Ascending aorta (tissue), 2 donors: ENCODE measurements at regions not wholly inside any gene's neighbourhood (a gene's known extent, or its start where the extent isn't known, plus 50 kb on each side); places are given as distances from the start of the nearest gene placed in this dataset.
A peak's percentile ranks its signal among the peaks of the same experiment; 100 is the strongest.
"Not testable (repeated sequence)": the region's sequence is repeated elsewhere in the genome, so short reads cannot be mapped to it uniquely, and the experiment has no call there.

Source experiments
- DNase-seq, 2 donors: peaks; one replicate each; pipeline ENCODE4 v3.0.0-alpha.2; 2019; ENCODE audit warnings: low spot score in 2 of 2
- H3K27ac ChIP-seq, 2 donors: fragments of 200-600 bp; sonication (generic); one replicate each; pipeline ENCODE4 v1.5.1; 2016 to 2017; ENCODE audit warnings: mild to moderate bottlenecking in 1 of 2
- H3K27me3 ChIP-seq: fragments of 200-600 bp; sonication (generic); one replicate; pipeline ENCODE4 v1.5.1; 2017
- H3K36me3 ChIP-seq, 2 donors: fragments of 200-600 bp; sonication (generic); one replicate each; pipeline ENCODE4 v1.5.1; 2016
- H3K4me1 ChIP-seq, 2 donors: fragments of 200-600 bp; sonication (generic); one replicate each; pipeline ENCODE4 v1.5.1; 2016 to 2017; ENCODE audit warnings: mild to moderate bottlenecking in 1 of 2
- H3K4me3 ChIP-seq, 2 donors: fragments of 200-600 bp; sonication (generic); one replicate each; pipeline ENCODE4 v1.5.1; 2016 to 2017; ENCODE audit warnings: mild to moderate bottlenecking in 1 of 2
- H3K9me3 ChIP-seq, 2 donors: fragments of 200-600 bp; sonication (generic); one replicate each; pipeline ENCODE4 v1.5.1; 2016
- intact Hi-C: fragments of 100-400 bp; cut with DNase I; formaldehyde crosslinking; loops from one replicate; pipeline ENCODE4 v1.15.1; 2023
- TF ChIP-seq, protein P1 (sequence below), 3 experiments: fragments of 200-600 bp in 2 of 3; fragments of 450-650 bp in 1 of 3; sonication (generic) in 2 of 3; IDR thresholded peaks; one replicate each; pipeline ENCODE4 v1.5.1; 2016 to 2019; ENCODE audit warnings: antibody characterized with exemption in 3 of 3, mild to moderate bottlenecking in 1 of 3, moderate library complexity in 1 of 3

DNA sequence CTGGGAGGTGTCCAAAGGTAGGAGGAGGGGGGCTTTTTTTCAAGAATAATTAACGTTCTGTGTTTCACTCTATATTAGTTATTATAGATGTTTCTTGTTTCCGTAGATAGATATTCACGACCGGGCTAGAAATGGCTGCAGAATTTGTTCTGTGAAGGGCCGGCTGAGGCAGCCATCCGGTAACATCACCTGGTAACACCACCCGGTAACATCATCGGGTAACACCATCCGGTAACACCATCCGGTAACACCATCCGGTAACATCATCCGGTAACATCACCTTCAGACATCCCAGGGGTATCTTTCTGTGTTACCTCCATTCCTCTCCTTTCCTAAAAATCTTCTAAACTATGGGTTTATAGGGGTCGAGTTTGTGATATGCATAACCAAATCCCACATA, 1336.7 kb upstream of the TMEM132C start:
- H3K27ac ChIP-seq = no peak overlapping the region
- no peaks in the 10 kb centered on the region for H3K9me3 ChIP-seq
- intact Hi-C loops = no loop called here
- TF ChIP-seq, protein P1, sequence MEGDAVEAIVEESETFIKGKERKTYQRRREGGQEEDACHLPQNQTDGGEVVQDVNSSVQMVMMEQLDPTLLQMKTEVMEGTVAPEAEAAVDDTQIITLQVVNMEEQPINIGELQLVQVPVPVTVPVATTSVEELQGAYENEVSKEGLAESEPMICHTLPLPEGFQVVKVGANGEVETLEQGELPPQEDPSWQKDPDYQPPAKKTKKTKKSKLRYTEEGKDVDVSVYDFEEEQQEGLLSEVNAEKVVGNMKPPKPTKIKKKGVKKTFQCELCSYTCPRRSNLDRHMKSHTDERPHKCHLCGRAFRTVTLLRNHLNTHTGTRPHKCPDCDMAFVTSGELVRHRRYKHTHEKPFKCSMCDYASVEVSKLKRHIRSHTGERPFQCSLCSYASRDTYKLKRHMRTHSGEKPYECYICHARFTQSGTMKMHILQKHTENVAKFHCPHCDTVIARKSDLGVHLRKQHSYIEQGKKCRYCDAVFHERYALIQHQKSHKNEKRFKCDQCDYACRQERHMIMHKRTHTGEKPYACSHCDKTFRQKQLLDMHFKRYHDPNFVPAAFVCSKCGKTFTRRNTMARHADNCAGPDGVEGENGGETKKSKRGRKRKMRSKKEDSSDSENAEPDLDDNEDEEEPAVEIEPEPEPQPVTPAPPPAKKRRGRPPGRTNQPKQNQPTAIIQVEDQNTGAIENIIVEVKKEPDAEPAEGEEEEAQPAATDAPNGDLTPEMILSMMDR (IDR thresholded peaks at IDR 0.05) = no peak
- H3K4me3 ChIP-seq = no peak overlapping the region
- DNase-seq = no peak
- no peaks in the 10 kb centered on the region for H3K27me3 ChIP-seq
- no peaks in the 10 kb centered on the region for H3K36me3 ChIP-seq
- H3K4me1 ChIP-seq = no peaks in the 10 kb centered on the region

DNA sequence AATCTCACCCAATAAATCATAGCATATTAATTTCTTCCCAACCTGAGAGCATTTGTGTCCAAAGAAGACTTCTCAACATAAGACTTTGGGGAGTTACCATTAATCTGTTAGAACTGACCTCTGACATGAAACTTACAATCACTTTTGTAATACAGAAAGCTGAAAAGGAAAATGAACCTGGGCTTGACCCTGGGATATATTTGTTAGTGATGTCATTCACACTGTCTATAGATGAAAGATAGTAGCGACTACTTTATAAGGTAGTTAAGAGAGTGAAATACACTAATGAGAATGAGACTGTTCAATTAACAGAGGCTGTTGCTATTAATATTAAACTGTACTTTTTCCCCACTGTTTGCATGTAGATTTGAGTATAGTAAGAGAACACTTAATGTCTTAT, 1334.8 kb upstream of the TMEM132C start:
- TF ChIP-seq, protein P1 (IDR thresholded peaks at IDR 0.05) = no peak
- no peak overlapping the region for H3K27ac ChIP-seq
- intact Hi-C loops = no loop called here
- no peaks in the 10 kb centered on the region for H3K27me3 ChIP-seq
- no peaks in the 10 kb centered on the region for H3K9me3 ChIP-seq
- H3K4me1 ChIP-seq = no peaks in the 10 kb centered on the region
- H3K36me3 ChIP-seq = no peaks in the 10 kb centered on the region
- DNase-seq = no peak
- no peak overlapping the region for H3K4me3 ChIP-seq

DNA sequence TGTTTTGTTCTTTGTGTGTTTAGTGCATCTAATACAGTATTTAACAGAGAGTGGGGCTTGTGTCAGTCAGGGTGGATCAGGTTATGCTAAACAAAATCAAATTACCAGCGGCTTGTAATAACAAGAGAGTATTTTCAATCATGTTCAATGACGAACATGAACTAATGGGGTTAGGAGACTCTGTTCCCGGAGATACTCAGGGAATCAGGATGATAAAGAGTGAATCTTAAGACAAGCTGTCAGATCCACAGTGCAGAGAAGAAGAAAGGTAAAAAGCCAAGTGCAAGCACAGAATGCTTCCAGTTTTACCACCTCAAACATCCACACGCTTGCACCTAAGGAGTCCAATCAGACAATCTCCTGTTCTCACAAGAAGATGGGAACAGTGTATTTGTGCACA, 1331.5 kb upstream of the TMEM132C start:
- no peaks in the 10 kb centered on the region for H3K27me3 ChIP-seq
- intact Hi-C loops = no loop called here
- H3K9me3 ChIP-seq = no peaks in the 10 kb centered on the region
- H3K4me3 ChIP-seq = no peak overlapping the region
- TF ChIP-seq, protein P1 (IDR thresholded peaks at IDR 0.05) = no peak
- no peak for DNase-seq
- no peaks in the 10 kb centered on the region for H3K36me3 ChIP-seq
- no peaks in the 10 kb centered on the region for H3K4me1 ChIP-seq
- no peak overlapping the region for H3K27ac ChIP-seq

DNA sequence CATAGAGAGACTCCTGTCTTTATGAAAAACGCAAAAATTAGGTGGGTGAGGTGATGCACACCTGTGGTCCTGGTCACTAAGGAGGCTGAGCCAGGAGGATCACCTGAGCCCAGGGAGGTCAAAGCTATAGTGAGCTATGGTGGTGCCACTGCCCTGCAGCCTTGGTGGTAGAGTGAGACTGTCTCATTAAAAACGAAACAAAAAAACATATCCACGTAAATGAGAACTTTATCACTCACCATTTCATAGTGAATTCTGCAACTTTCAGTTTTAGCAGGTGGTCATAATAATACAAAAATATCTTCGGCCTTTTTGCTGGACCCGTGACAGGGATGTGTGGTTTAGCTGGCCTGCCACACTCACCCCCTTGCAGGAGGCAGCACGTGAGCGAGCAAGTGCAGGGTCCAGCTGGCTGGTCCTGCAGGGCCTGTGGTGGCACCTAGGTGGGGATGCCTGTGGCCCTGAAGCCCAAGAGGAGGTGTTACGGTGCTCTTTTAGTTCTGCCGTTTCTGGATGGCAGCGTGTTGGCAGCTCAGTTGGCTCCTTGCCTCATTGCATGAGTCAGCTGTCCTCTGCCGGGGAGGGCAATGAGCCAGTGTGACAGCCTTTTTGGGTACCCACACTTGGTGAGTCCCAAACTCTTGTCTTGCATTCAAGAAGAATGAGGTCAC, 1330.7 kb upstream of the TMEM132C start:
- H3K27ac ChIP-seq = no peak overlapping the region
- H3K9me3 ChIP-seq = no peaks in the 10 kb centered on the region
- no peaks in the 10 kb centered on the region for H3K27me3 ChIP-seq
- intact Hi-C loops = no loop called here
- H3K4me1 ChIP-seq = no peaks in the 10 kb centered on the region
- no peak for DNase-seq
- H3K4me3 ChIP-seq = peak overlapping the region in 1 of 2 donors; percentile 44
- TF ChIP-seq, protein P1 (IDR thresholded peaks at IDR 0.05) = no peak
- no peaks in the 10 kb centered on the region for H3K36me3 ChIP-seq

DNA sequence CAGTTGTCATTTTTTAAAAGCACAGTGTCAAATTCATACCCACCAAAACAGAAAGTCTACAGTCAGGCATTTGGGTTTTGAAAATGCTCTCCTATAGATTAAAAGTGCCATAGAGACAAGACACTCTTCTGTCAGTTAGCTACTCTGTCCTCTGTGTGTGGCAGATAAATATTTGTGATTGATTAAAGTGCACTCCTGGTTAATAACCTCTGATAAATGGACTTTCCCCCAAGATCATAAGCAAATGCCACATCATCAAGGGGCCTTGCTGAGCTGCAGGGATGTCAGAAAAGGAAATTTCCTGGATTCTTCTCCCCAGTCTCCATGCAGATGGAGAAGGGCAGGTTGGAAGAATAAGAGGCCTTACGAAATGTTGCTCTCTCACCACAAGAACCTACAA, 1329.5 kb upstream of the TMEM132C start:
- Histone ChIP-seq H3K36me3 (no peaks in the 10 kb centered on the region), H3K4me3 (no peak overlapping the region), H3K4me1 (no peaks in the 10 kb centered on the region), H3K27ac (no peak overlapping the region), H3K9me3 (no peaks in the 10 kb centered on the region), H3K27me3 (no peaks in the 10 kb centered on the region)
- no peak for DNase-seq
- intact Hi-C loops = no loop called here
- TF ChIP-seq, protein P1 (IDR thresholded peaks at IDR 0.05) = no peak

DNA sequence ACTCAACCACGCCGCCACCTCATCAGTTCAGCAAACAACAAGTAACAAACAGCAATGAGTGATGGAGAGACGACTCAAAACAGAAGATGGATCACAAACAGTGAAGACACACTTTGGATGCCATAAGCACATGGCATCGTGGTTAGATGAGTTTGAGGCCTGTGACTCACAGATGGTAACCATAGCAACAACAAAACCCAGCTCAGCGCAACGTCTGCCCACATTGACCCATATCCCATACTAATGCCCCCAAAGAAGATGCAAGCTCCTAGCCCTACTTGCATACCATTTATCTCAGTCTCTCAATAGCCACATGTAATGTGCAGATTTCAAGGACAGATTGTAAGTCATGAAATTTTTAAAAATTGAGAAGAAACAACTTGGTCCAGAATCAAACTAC, 1322.3 kb upstream of the TMEM132C start:
- Histone ChIP-seq H3K27ac (no peak overlapping the region), H3K4me3 (no peak overlapping the region), H3K27me3 (no peaks in the 10 kb centered on the region), H3K4me1 (no peaks in the 10 kb centered on the region), H3K9me3 (no peaks in the 10 kb centered on the region), H3K36me3 (no peaks in the 10 kb centered on the region)
- intact Hi-C loops = no loop called here
- no peak for DNase-seq
- TF ChIP-seq, protein P1 (IDR thresholded peaks at IDR 0.05) = no peak

DNA sequence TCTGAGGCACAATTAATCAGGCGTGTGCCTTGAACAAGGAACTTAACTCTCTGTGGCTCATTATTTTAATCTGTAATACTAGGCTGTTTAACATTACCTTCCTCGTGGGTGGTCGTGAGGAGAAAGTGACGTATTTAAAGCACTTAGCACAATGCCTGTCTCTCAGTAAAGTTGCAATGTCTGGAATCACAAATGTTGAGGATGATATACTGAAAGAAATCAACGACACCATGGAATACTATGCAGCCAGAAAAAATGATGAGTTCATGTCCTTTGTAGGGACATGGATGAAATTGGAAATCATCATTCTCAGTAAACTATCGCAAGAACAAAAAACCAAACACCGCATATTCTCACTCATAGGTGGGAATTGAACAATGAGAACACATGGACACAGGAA, 1320.0 kb upstream of the TMEM132C start:
- H3K9me3 ChIP-seq, H3K27ac ChIP-seq, intact Hi-C loops, H3K4me3 ChIP-seq, H3K36me3 ChIP-seq, DNase-seq, H3K27me3 ChIP-seq, H3K4me1 ChIP-seq: not testable (repeated sequence)
